ENCODE measurements at regions not wholly inside any gene's neighbourhood (a gene's known extent, or its start where the extent isn't known, plus 50 kb on each side); places are given as distances from the start of the nearest gene placed in this dataset.

GRCh38 chr2:157093666-157094065, 163.8 kb upstream of the GALNT5 start (continued):
- TF ChIP-seq STAT6 (CRISPR knock-in tag; conservative IDR thresholded peaks at IDR 0.05; ENCODE audit: low read depth) = no peak
- no peak for TF ChIP-seq ZNF671 (CRISPR knock-in tag; IDR thresholded peaks at IDR 0.05)
- no peak for TF ChIP-seq NR1H2 (CRISPR knock-in tag; IDR thresholded peaks at IDR 0.05)
- TF ChIP-seq MYBL2 (CRISPR knock-in tag; IDR thresholded peaks at IDR 0.05) = no peak
- TF ChIP-seq TCF7 (CRISPR knock-in tag; IDR thresholded peaks at IDR 0.05; ENCODE audit: low read depth) = no peak
- no peak for TF ChIP-seq ERG (CRISPR knock-in tag; IDR thresholded peaks at IDR 0.05)
- TF ChIP-seq FOXK1 (CRISPR knock-in tag; IDR thresholded peaks at IDR 0.05) = no peak
- TF ChIP-seq ATF1 (CRISPR knock-in tag; IDR thresholded peaks at IDR 0.05) = no peak
- no peak for TF ChIP-seq NFE2L1 (CRISPR knock-in tag; IDR thresholded peaks at IDR 0.05)
- no peak for TF ChIP-seq CTCF (IDR thresholded peaks at IDR 0.05)
- no peak for TF ChIP-seq E2F1 (CRISPR knock-in tag; IDR thresholded peaks at IDR 0.05)
- no peak for TF ChIP-seq SP1 (CRISPR knock-in tag; conservative IDR thresholded peaks at IDR 0.05)

- H3K27me3 Mint-ChIP-seq (ENCODE audit: low read depth) = no peaks in the 10 kb centered on the region
- no peaks in the 10 kb centered on the region for H3K4me1 Mint-ChIP-seq
- ATAC-seq (no peak), DNase-seq (ENCODE audit: low spot score) (no peak)
- POLR2A ChIA-PET = no interaction called here
- H3K36me3 Mint-ChIP-seq = no peaks in the 10 kb centered on the region
- H3K4me3 Mint-ChIP-seq = no peak overlapping the region
- CTCF ChIA-PET = no interaction called here
- H3K9me3 Mint-ChIP-seq = peaks cover 6% of the 10 kb centered on the region
- H3K27ac Mint-ChIP-seq = no peak overlapping the region
- TF ChIP-seq ZNF423 (CRISPR knock-in tag; IDR thresholded peaks at IDR 0.05) (no peak), ZNF232 (CRISPR knock-in tag; IDR thresholded peaks at IDR 0.05) (no peak), GABPB1 (CRISPR knock-in tag; IDR thresholded peaks at IDR 0.05) (no peak), ZMAT4 (CRISPR knock-in tag; IDR thresholded peaks at IDR 0.05) (no peak), CTCF (IDR thresholded peaks at IDR 0.05) (no peak), ELF4 (CRISPR knock-in tag; IDR thresholded peaks at IDR 0.05; ENCODE audit: low read depth) (no peak), FOXP4 (CRISPR knock-in tag; IDR thresholded peaks at IDR 0.05) (no peak), ZNF416 (CRISPR knock-in tag; IDR thresholded peaks at IDR 0.05) (no peak), ZBTB21 (CRISPR knock-in tag; IDR thresholded peaks at IDR 0.05; ENCODE audit: borderline replicate concordance) (no peak), USF2 (CRISPR knock-in tag; IDR thresholded peaks at IDR 0.05) (no peak), MLX (CRISPR knock-in tag; IDR thresholded peaks at IDR 0.05) (no peak), CDX4 (CRISPR knock-in tag; IDR thresholded peaks at IDR 0.05; ENCODE audit: borderline replicate concordance) (no peak)
Observed at GRCh38 chr2:157105372-157105771, 152.1 kb upstream of the GALNT5 start.
